Right atrium auricular region (tissue), 2 donors: ENCODE measurements at regions not wholly inside any gene's neighbourhood (a gene's known extent, or its start where the extent isn't known, plus 50 kb on each side); places are given as distances from the start of the nearest gene placed in this dataset.

Experiments used
- DNase-seq: peaks from one replicate; pipeline ENCODE4 v3.0.0-alpha.2; 2019; ENCODE audit warnings: low spot score
- H3K27ac ChIP-seq, 2 donors: fragments of 200-600 bp; sonication (generic); 1 replicate in 1 of 2; 2 replicates in 1 of 2; pipeline ENCODE4 v1.5.1; 2016 to 2019
- H3K27me3 ChIP-seq, 2 donors: fragments of 200-600 bp; sonication (generic); one replicate each; pipeline versions ENCODE4 v1.5.1 to v1.6.0; 2017 to 2019
- H3K36me3 ChIP-seq: fragments of 200-600 bp; sonication (generic); one replicate; pipeline ENCODE4 v1.5.1; 2016
- H3K4me1 ChIP-seq, 2 donors: fragments of 200-600 bp; sonication (generic); one replicate each; pipeline versions ENCODE4 v1.5.1 to v1.6.0; 2017 to 2019
- H3K4me3 ChIP-seq, 2 donors: fragments of 200-600 bp; sonication (generic); 1 replicate in 1 of 2; 2 replicates in 1 of 2; pipeline ENCODE4 v1.5.1; 2017 to 2019; ENCODE audit warnings: mild to moderate bottlenecking in 1 of 2, moderate library complexity in 1 of 2
- H3K9me3 ChIP-seq, 2 donors: fragments of 200-600 bp; sonication (generic); one replicate each; pipeline ENCODE4 v1.5.1; 2019
- CTCF ChIP-seq, 2 donors: fragments of 200-600 bp; sonication (generic); IDR thresholded peaks; one replicate each; pipeline ENCODE4 v1.5.1; 2019; ENCODE audit warnings: antibody characterized with exemption in 2 of 2

- TF ChIP-seq CTCF (IDR thresholded peaks at IDR 0.05): no peak
- Histone ChIP-seq H3K9me3 (no peaks in the 10 kb centered on the region), H3K36me3 (no peaks in the 10 kb centered on the region), H3K4me3 (no peak overlapping the region), H3K27ac (no peak overlapping the region), H3K27me3 (no peaks in the 10 kb centered on the region), H3K4me1 (no peaks in the 10 kb centered on the region)
- no peak for DNase-seq
Observed at GRCh38 chr5:117652958-117653280, 1078.3 kb upstream of the SEMA6A start.

- no peak overlapping the region for H3K27ac ChIP-seq
- no peaks in the 10 kb centered on the region for H3K9me3 ChIP-seq
- DNase-seq: no peak
- TF ChIP-seq CTCF (IDR thresholded peaks at IDR 0.05): no peak
- H3K27me3 ChIP-seq: no peaks in the 10 kb centered on the region
- H3K36me3 ChIP-seq: no peaks in the 10 kb centered on the region
- no peaks in the 10 kb centered on the region for H3K4me1 ChIP-seq
- no peak overlapping the region for H3K4me3 ChIP-seq
Observed at GRCh38 chr5:117652036-117652957, 1077.7 kb upstream of the SEMA6A start.

GRCh38 chr5:117649821-117650220, 1075.2 kb upstream of the SEMA6A start:
- no peak for DNase-seq
- Histone ChIP-seq H3K36me3 (no peaks in the 10 kb centered on the region), H3K27me3 (no peaks in the 10 kb centered on the region), H3K27ac (no peak overlapping the region), H3K9me3 (no peaks in the 10 kb centered on the region), H3K4me1 (no peaks in the 10 kb centered on the region), H3K4me3 (no peak overlapping the region)
- TF ChIP-seq CTCF (IDR thresholded peaks at IDR 0.05): no peak

GRCh38 chr5:117645400-117645799, 1070.8 kb upstream of the SEMA6A start:
- Histone ChIP-seq H3K36me3 (no peaks in the 10 kb centered on the region), H3K27ac (no peak overlapping the region), H3K4me3 (no peak overlapping the region), H3K4me1 (no peaks in the 10 kb centered on the region), H3K27me3 (no peaks in the 10 kb centered on the region), H3K9me3 (no peaks in the 10 kb centered on the region)
- DNase-seq: no peak
- TF ChIP-seq CTCF (IDR thresholded peaks at IDR 0.05): no peak

- no peak overlapping the region for H3K27ac ChIP-seq
- TF ChIP-seq CTCF (IDR thresholded peaks at IDR 0.05): no peak
- H3K36me3 ChIP-seq: no peaks in the 10 kb centered on the region
- no peaks in the 10 kb centered on the region for H3K27me3 ChIP-seq
- H3K9me3 ChIP-seq: no peaks in the 10 kb centered on the region
- DNase-seq: no peak
- no peak overlapping the region for H3K4me3 ChIP-seq
- no peaks in the 10 kb centered on the region for H3K4me1 ChIP-seq
Observed at GRCh38 chr5:117638581-117638980, 1064.0 kb upstream of the SEMA6A start.

- H3K4me1 ChIP-seq: no peaks in the 10 kb centered on the region
- no peak for DNase-seq
- no peaks in the 10 kb centered on the region for H3K27me3 ChIP-seq
- no peak for TF ChIP-seq CTCF (IDR thresholded peaks at IDR 0.05)
- H3K36me3 ChIP-seq: no peaks in the 10 kb centered on the region
- H3K4me3 ChIP-seq: no peak overlapping the region
- H3K27ac ChIP-seq: no peak overlapping the region
- H3K9me3 ChIP-seq: peaks cover 0 to 10% of the 10 kb centered on the region in 2 donors
Observed at GRCh38 chr5:117633093-117633492, 1058.5 kb upstream of the SEMA6A start.
